Upper lobe of right lung (tissue), 1 donor: ENCODE measurements at regions not wholly inside any gene's neighbourhood (a gene's known extent, or its start where the extent isn't known, plus 50 kb on each side); places are given as distances from the start of the nearest gene placed in this dataset.

ENCODE experiments used
- ATAC-seq: fragments of 200-7000 bp; cut with Tn5 transposase; one replicate; pipeline ENCODE4 v1.9.1; 2020; ENCODE audit warnings: mild to moderate bottlenecking, moderate library complexity
- DNase-seq: peaks from one replicate; pipeline ENCODE4 v3.0.0-alpha.2; 2020
- H3K27ac ChIP-seq: fragments of 200-600 bp; one replicate; pipeline ENCODE4 v1.8.0; 2022
- H3K27me3 ChIP-seq: fragments of 200-600 bp; one replicate; pipeline ENCODE4 v1.8.0; 2022; ENCODE audit warnings: mild to moderate bottlenecking
- H3K36me3 ChIP-seq: fragments of 200-600 bp; one replicate; pipeline ENCODE4 v1.8.0; 2022
- H3K4me1 ChIP-seq: fragments of 200-600 bp; one replicate; pipeline ENCODE4 v1.8.0; 2022
- H3K4me3 ChIP-seq: fragments of 200-600 bp; one replicate; pipeline ENCODE4 v1.8.0; 2022; ENCODE audit warnings: mild to moderate bottlenecking
- H3K9me3 ChIP-seq: fragments of 200-600 bp; one replicate; pipeline ENCODE4 v1.8.0; 2022
- intact Hi-C: fragments of 100-400 bp; cut with DNase I; formaldehyde crosslinking; loops from one replicate; pipeline ENCODE4 v1.11.0; 2022
- TF ChIP-seq, protein P1 (sequence below): fragments of 200-600 bp; IDR thresholded peaks from one replicate; pipeline ENCODE4 v1.8.0; 2022; ENCODE audit warnings: antibody characterized with exemption
- donor health status: DM: no; HTN: yes; CAD: no; lungs with severe emphysema.

GRCh38 chr5:145389047-145389446, 446.1 kb downstream of the PRELID2 start:
- H3K27me3 ChIP-seq = no peaks in the 10 kb centered on the region
- H3K36me3 ChIP-seq = no peaks in the 10 kb centered on the region
- DNase-seq = no peak
- TF ChIP-seq, protein P1, sequence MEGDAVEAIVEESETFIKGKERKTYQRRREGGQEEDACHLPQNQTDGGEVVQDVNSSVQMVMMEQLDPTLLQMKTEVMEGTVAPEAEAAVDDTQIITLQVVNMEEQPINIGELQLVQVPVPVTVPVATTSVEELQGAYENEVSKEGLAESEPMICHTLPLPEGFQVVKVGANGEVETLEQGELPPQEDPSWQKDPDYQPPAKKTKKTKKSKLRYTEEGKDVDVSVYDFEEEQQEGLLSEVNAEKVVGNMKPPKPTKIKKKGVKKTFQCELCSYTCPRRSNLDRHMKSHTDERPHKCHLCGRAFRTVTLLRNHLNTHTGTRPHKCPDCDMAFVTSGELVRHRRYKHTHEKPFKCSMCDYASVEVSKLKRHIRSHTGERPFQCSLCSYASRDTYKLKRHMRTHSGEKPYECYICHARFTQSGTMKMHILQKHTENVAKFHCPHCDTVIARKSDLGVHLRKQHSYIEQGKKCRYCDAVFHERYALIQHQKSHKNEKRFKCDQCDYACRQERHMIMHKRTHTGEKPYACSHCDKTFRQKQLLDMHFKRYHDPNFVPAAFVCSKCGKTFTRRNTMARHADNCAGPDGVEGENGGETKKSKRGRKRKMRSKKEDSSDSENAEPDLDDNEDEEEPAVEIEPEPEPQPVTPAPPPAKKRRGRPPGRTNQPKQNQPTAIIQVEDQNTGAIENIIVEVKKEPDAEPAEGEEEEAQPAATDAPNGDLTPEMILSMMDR = no peak
- no peak overlapping the region for H3K27ac ChIP-seq
- ATAC-seq = no peak
- no peaks in the 10 kb centered on the region for H3K4me1 ChIP-seq
- intact Hi-C loops = no loop called here
- H3K4me3 ChIP-seq = no peak overlapping the region
- H3K9me3 ChIP-seq = no peaks in the 10 kb centered on the region

GRCh38 chr5:145385276-145385675, 449.9 kb downstream of the PRELID2 start:
- no peak for ATAC-seq
- no peaks in the 10 kb centered on the region for H3K27me3 ChIP-seq
- intact Hi-C loops = no loop called here
- H3K27ac ChIP-seq = no peak overlapping the region
- H3K9me3 ChIP-seq = peaks cover 3% of the 10 kb centered on the region
- TF ChIP-seq, protein P1 = no peak
- H3K36me3 ChIP-seq = no peaks in the 10 kb centered on the region
- no peak overlapping the region for H3K4me3 ChIP-seq
- DNase-seq = no peak
- no peaks in the 10 kb centered on the region for H3K4me1 ChIP-seq

- ATAC-seq (no peak), DNase-seq (no peak)
- TF ChIP-seq, protein P1 = no peak
- Histone ChIP-seq H3K27me3 (no peaks in the 10 kb centered on the region), H3K4me1 (no peaks in the 10 kb centered on the region), H3K36me3 (no peaks in the 10 kb centered on the region), H3K9me3 (peaks cover 24% of the 10 kb centered on the region), H3K27ac (no peak overlapping the region), H3K4me3 (no peak overlapping the region)
- intact Hi-C loops = no loop called here
These were observed 456.9 kb downstream of the PRELID2 start for GRCh38 chr5:145378226-145378625.

GRCh38 chr5:145375521-145375920, 459.6 kb downstream of the PRELID2 start:
- no peak for DNase-seq
- Histone ChIP-seq H3K36me3 (no peaks in the 10 kb centered on the region), H3K27me3 (no peaks in the 10 kb centered on the region), H3K4me1 (no peaks in the 10 kb centered on the region), H3K27ac (no peak overlapping the region), H3K4me3 (no peak overlapping the region), H3K9me3 (peaks cover 21% of the 10 kb centered on the region)
- ATAC-seq = no peak
- intact Hi-C loops = no loop called here
- TF ChIP-seq, protein P1 = no peak

GRCh38 chr5:145365464-145365863, 469.7 kb downstream of the PRELID2 start:
- TF ChIP-seq, protein P1 = no peak
- H3K27me3 ChIP-seq = no peaks in the 10 kb centered on the region
- no peaks in the 10 kb centered on the region for H3K4me1 ChIP-seq
- no peak overlapping the region for H3K27ac ChIP-seq
- H3K36me3 ChIP-seq = no peaks in the 10 kb centered on the region
- H3K4me3 ChIP-seq = no peak overlapping the region
- ATAC-seq = no peak
- intact Hi-C loops = no loop called here
- no peaks in the 10 kb centered on the region for H3K9me3 ChIP-seq
- no peak for DNase-seq

DNA sequence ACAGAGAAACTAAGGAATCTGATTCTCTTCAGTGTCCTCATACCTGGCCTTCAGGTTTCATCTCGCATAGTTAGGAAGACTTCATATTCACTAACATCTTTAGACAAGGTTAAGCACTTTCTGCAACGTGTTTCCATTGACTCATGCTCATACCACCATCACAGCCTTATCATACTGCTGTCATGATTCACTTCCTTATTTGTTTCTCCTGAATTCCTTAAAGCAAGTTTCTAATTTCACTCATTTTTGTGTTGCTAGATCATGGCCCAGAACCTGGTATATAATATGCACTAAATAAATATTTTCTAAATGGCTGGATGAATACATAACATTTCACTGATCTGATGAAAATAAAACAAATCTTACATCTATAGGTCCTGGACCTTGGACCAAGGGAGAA, 472.9 kb downstream of the PRELID2 start:
- intact Hi-C loops = no loop called here
- Histone ChIP-seq H3K9me3 (no peaks in the 10 kb centered on the region), H3K4me3 (no peak overlapping the region), H3K4me1 (no peaks in the 10 kb centered on the region), H3K36me3 (no peaks in the 10 kb centered on the region), H3K27ac (no peak overlapping the region), H3K27me3 (no peaks in the 10 kb centered on the region)
- no peak for DNase-seq
- ATAC-seq = no peak
- TF ChIP-seq, protein P1 = no peak
